ENCODE measurements at regions not wholly inside any gene's neighbourhood (a gene's known extent, or its start where the extent isn't known, plus 50 kb on each side); places are given as distances from the start of the nearest gene placed in this dataset.

- Histone ChIP-seq H3K9me3 (ENCODE audit: low read length) (no peaks in the 10 kb centered on the region), H2AFZ (ENCODE audit: low read length) (no peak overlapping the region), H3K79me2 (ENCODE audit: low read length) (no peaks in the 10 kb centered on the region), H3K4me2 (ENCODE audit: low read length) (no peak overlapping the region), H3K4me3 (ENCODE audit: low read length) (no peak overlapping the region), H3K36me3 (ENCODE audit: low read depth, low read length) (no peaks in the 10 kb centered on the region), H3F3A (ENCODE audit: low read length, unreplicated experiment) (no peaks in the 10 kb centered on the region), H3K9ac (ENCODE audit: low read length) (no peak overlapping the region), H3K27ac (ENCODE audit: low read length) (no peak overlapping the region), H3K27me3 (ENCODE audit: low read length) (peaks cover 40% of the 10 kb centered on the region), H3K9me2 (replicated peaks; ENCODE audit: low read length) (no peaks in the 10 kb centered on the region), H4K20me1 (ENCODE audit: low read length) (no peaks in the 10 kb centered on the region), H3K4me1 (ENCODE audit: insufficient read depth, low read length) (no peaks in the 10 kb centered on the region)
- peak; percentile 20 for DNase-seq
- BruUV-seq (replicated peaks): no TSS peak
- CTCF ChIA-PET: interaction anchor here (0.6 kb wide), 1 partner anchor 178 kb away, joined by 3 read pairs; no protein-coding TSS in a partner anchor
- POLR2A ChIA-PET (ENCODE audit: unreplicated experiment): no interaction called here
- no peak for TF ChIP-seq EZH2phosphoT487 (IDR thresholded peaks at IDR 0.05; ENCODE audit: borderline replicate concordance, low read length)
- TF ChIP-seq EZH2 (IDR thresholded peaks at IDR 0.05; ENCODE audit: low read length, unreplicated experiment): no peak
- TF ChIP-seq CTCF (conservative IDR thresholded peaks at IDR 0.05; ENCODE audit: low read depth, low read length): peak; percentile 55
- ATAC-seq: peak; percentile 29; the same call in 1 of the 2 replicates
- intact Hi-C loops (cut with micrococcal nuclease): no loop called here
Measured at GRCh38 chr1:116203181-116203723, 92.1 kb downstream of the MAB21L3 start.

GRCh38 chr1:116203920-116204319 is 92.7 kb downstream of the MAB21L3 start:
- Histone ChIP-seq H3K9me2 (replicated peaks; ENCODE audit: low read length) (no peaks in the 10 kb centered on the region), H2AFZ (ENCODE audit: low read length) (no peak overlapping the region), H3K4me2 (ENCODE audit: low read length) (no peak overlapping the region), H3K27ac (ENCODE audit: low read length) (no peak overlapping the region), H3K4me3 (ENCODE audit: low read length) (no peak overlapping the region), H3K27me3 (ENCODE audit: low read length) (peaks cover 36% of the 10 kb centered on the region), H3K79me2 (ENCODE audit: low read length) (no peaks in the 10 kb centered on the region), H3K4me1 (ENCODE audit: insufficient read depth, low read length) (no peaks in the 10 kb centered on the region), H3K9ac (ENCODE audit: low read length) (no peak overlapping the region), H3K9me3 (ENCODE audit: low read length) (no peaks in the 10 kb centered on the region), H3F3A (ENCODE audit: low read length, unreplicated experiment) (no peaks in the 10 kb centered on the region), H4K20me1 (ENCODE audit: low read length) (no peaks in the 10 kb centered on the region), H3K36me3 (ENCODE audit: low read depth, low read length) (no peaks in the 10 kb centered on the region)
- CTCF ChIA-PET: interaction anchor here (0.6 kb wide), 1 partner anchor 177 kb away, joined by 3 read pairs; no protein-coding TSS in a partner anchor
- TF ChIP-seq EZH2phosphoT487 (IDR thresholded peaks at IDR 0.05; ENCODE audit: borderline replicate concordance, low read length): no peak
- no peak for TF ChIP-seq EZH2 (IDR thresholded peaks at IDR 0.05; ENCODE audit: low read length, unreplicated experiment)
- TF ChIP-seq CTCF (conservative IDR thresholded peaks at IDR 0.05; ENCODE audit: low read depth, low read length): no peak
- ATAC-seq (no peak), DNase-seq (no peak)
- POLR2A ChIA-PET (ENCODE audit: unreplicated experiment): no interaction called here
- BruUV-seq (replicated peaks): no TSS peak
- intact Hi-C loops (cut with micrococcal nuclease): no loop called here

- intact Hi-C loops (cut with micrococcal nuclease): no loop called here
- POLR2A ChIA-PET (ENCODE audit: unreplicated experiment): no interaction called here
- CTCF ChIA-PET: no interaction called here
- Histone ChIP-seq H3K4me1 (ENCODE audit: insufficient read depth, low read length) (no peaks in the 10 kb centered on the region), H4K20me1 (ENCODE audit: low read length) (no peaks in the 10 kb centered on the region), H2AFZ (ENCODE audit: low read length) (no peak overlapping the region), H3K36me3 (ENCODE audit: low read depth, low read length) (no peaks in the 10 kb centered on the region), H3K27ac (ENCODE audit: low read length) (no peak overlapping the region), H3K79me2 (ENCODE audit: low read length) (no peaks in the 10 kb centered on the region), H3K9me2 (replicated peaks; ENCODE audit: low read length) (no peaks in the 10 kb centered on the region), H3K4me2 (ENCODE audit: low read length) (no peak overlapping the region), H3K9me3 (ENCODE audit: low read length) (no peaks in the 10 kb centered on the region), H3F3A (ENCODE audit: low read length, unreplicated experiment) (no peaks in the 10 kb centered on the region), H3K4me3 (ENCODE audit: low read length) (no peak overlapping the region), H3K9ac (ENCODE audit: low read length) (no peak overlapping the region), H3K27me3 (ENCODE audit: low read length) (peaks cover 19% of the 10 kb centered on the region)
- BruUV-seq (replicated peaks): no TSS peak
- no peak for DNase-seq
- ATAC-seq: no peak
- TF ChIP-seq CTCF (conservative IDR thresholded peaks at IDR 0.05; ENCODE audit: low read depth, low read length) (no peak), EZH2 (IDR thresholded peaks at IDR 0.05; ENCODE audit: low read length, unreplicated experiment) (no peak), EZH2phosphoT487 (IDR thresholded peaks at IDR 0.05; ENCODE audit: borderline replicate concordance, low read length) (no peak)
Measured at GRCh38 chr1:116205941-116206679, 94.9 kb downstream of the MAB21L3 start.

Data from PC-3 (cell line).